ENCODE measurements at regions not wholly inside any gene's neighbourhood (a gene's known extent, or its start where the extent isn't known, plus 50 kb on each side); places are given as distances from the start of the nearest gene placed in this dataset.

- TF ChIP-seq POLR2AphosphoS5 (IDR thresholded peaks at IDR 0.05), result no peak
- no peak for TF ChIP-seq POLR2A (IDR thresholded peaks at IDR 0.05)
- no peak for TF ChIP-seq CTCF (IDR thresholded peaks at IDR 0.05)
Observed at GRCh38 chr18:44089732-44090131, 591.0 kb upstream of the SETBP1 start.

Data from transverse colon (tissue), 4 donors.